ENCODE measurements at regions not wholly inside any gene's neighbourhood (a gene's known extent, or its start where the extent isn't known, plus 50 kb on each side); places are given as distances from the start of the nearest gene placed in this dataset.

- Histone ChIP-seq H3K9me3 (no peaks in the 10 kb centered on the region), H3K4me1 (no peaks in the 10 kb centered on the region), H3K27me3 (no peaks in the 10 kb centered on the region), H3K36me3 (no peaks in the 10 kb centered on the region), H3K4me3 (no peak overlapping the region), H3K27ac (no peak overlapping the region)
- ATAC-seq (ENCODE audit: low FRiP score in 2 of 2) (no peak), DNase-seq (no peak)
- WGBS, 2 donors = 70 to 71% methylated on average over 1 of the region's 1 CpG
- TF ChIP-seq POLR2AphosphoS5 (IDR thresholded peaks at IDR 0.05) (no peak), EP300 (IDR thresholded peaks at IDR 0.05) (no peak), CTCF (IDR thresholded peaks at IDR 0.05) (no peak), POLR2A (IDR thresholded peaks at IDR 0.05) (no peak)
Measured at GRCh38 chr6:54588176-54588575, 258.4 kb upstream of the FAM83B start.

GRCh38 chr6:54595844-54596243, 250.7 kb upstream of the FAM83B start:
- no peaks in the 10 kb centered on the region for H3K4me1 ChIP-seq
- H3K9me3 ChIP-seq = no peaks in the 10 kb centered on the region
- ATAC-seq (ENCODE audit: low FRiP score in 2 of 2) (no peak), DNase-seq (no peak)
- WGBS, 2 donors = 82 to 85% methylated on average over 3 of the region's 3 CpGs
- no peak for TF ChIP-seq POLR2A (IDR thresholded peaks at IDR 0.05)
- no peak for TF ChIP-seq EP300 (IDR thresholded peaks at IDR 0.05)
- no peak for TF ChIP-seq POLR2AphosphoS5 (IDR thresholded peaks at IDR 0.05)
- TF ChIP-seq CTCF (IDR thresholded peaks at IDR 0.05) = no peak
- no peak overlapping the region for H3K4me3 ChIP-seq
- no peak overlapping the region for H3K27ac ChIP-seq
- H3K36me3 ChIP-seq = no peaks in the 10 kb centered on the region
- H3K27me3 ChIP-seq = no peaks in the 10 kb centered on the region

- H3K9me3 ChIP-seq = no peaks in the 10 kb centered on the region
- DNase-seq (no peak), ATAC-seq (ENCODE audit: low FRiP score in 2 of 2) (no peak)
- H3K36me3 ChIP-seq = no peaks in the 10 kb centered on the region
- no peak overlapping the region for H3K4me3 ChIP-seq
- WGBS, 2 donors = 82 to 84% methylated on average over 5 of the region's 5 CpGs
- H3K27ac ChIP-seq = no peak overlapping the region
- TF ChIP-seq EP300 (IDR thresholded peaks at IDR 0.05) (no peak), POLR2AphosphoS5 (IDR thresholded peaks at IDR 0.05) (no peak), POLR2A (IDR thresholded peaks at IDR 0.05) (no peak), CTCF (IDR thresholded peaks at IDR 0.05) (no peak)
- H3K4me1 ChIP-seq = no peaks in the 10 kb centered on the region
- no peaks in the 10 kb centered on the region for H3K27me3 ChIP-seq
Measured at GRCh38 chr6:54598787-54599313, 247.7 kb upstream of the FAM83B start.

GRCh38 chr6:54601600-54602300, 244.8 kb upstream of the FAM83B start:
- no peak for ATAC-seq (ENCODE audit: low FRiP score in 2 of 2)
- 32 to 37% methylated on average over 3 of the region's 3 CpGs for WGBS, 2 donors

GRCh38 chr6:54602591-54602990, 244.0 kb upstream of the FAM83B start:
- H3K36me3 ChIP-seq = no peaks in the 10 kb centered on the region
- 77 to 96% methylated on average over 3 of the region's 3 CpGs for WGBS, 2 donors

More at GRCh38 chr6:54601600-54602300, 244.8 kb upstream of the FAM83B start:
- TF ChIP-seq POLR2A (IDR thresholded peaks at IDR 0.05) = no peak
- no peak for DNase-seq
- H3K4me3 ChIP-seq = no peak overlapping the region
- no peaks in the 10 kb centered on the region for H3K4me1 ChIP-seq
- no peaks in the 10 kb centered on the region for H3K36me3 ChIP-seq
- H3K9me3 ChIP-seq = no peaks in the 10 kb centered on the region
- no peak overlapping the region for H3K27ac ChIP-seq
- no peaks in the 10 kb centered on the region for H3K27me3 ChIP-seq

More at GRCh38 chr6:54602591-54602990, 244.0 kb upstream of the FAM83B start:
- no peaks in the 10 kb centered on the region for H3K4me1 ChIP-seq
- DNase-seq (no peak), ATAC-seq (ENCODE audit: low FRiP score in 2 of 2) (no peak)
- no peak for TF ChIP-seq CTCF (IDR thresholded peaks at IDR 0.05)
- no peak for TF ChIP-seq EP300 (IDR thresholded peaks at IDR 0.05)
- TF ChIP-seq POLR2A (IDR thresholded peaks at IDR 0.05) = no peak
- TF ChIP-seq POLR2AphosphoS5 (IDR thresholded peaks at IDR 0.05) = no peak
- no peaks in the 10 kb centered on the region for H3K27me3 ChIP-seq
- H3K27ac ChIP-seq = no peak overlapping the region
- H3K4me3 ChIP-seq = no peak overlapping the region
- H3K9me3 ChIP-seq = no peaks in the 10 kb centered on the region

Measured in upper lobe of left lung (tissue), 6 donors.